NCI-H1092 (cell line): ENCODE measurements at regions not wholly inside any gene's neighbourhood (a gene's known extent, or its start where the extent isn't known, plus 50 kb on each side); places are given as distances from the start of the nearest gene placed in this dataset.

Experiments used
- DNase-seq: peaks from one replicate; lab custom pipeline; 2025; lab: John Stamatoyannopoulos, UW

DNA sequence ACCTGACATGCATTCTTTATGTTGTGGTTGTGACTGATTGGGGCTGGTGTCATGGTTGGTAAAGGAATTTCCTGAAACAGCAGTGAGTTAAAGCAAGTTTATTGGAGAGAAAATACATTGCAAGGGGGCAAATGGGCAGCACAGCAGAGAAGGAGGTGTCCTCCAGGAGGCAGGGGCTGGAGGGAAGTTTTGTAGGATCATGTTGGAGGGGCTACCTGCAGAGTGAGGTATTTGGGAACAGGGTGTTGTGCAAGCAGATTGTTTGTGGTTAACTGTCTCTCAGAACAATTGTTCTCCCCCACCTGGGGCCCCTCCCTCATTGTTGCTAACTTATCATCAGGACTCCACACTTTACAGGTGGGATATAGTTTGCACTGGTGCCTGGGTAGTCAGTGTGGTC is 196.0 kb downstream of the NSUN3 start:
- no peak for DNase-seq

DNA sequence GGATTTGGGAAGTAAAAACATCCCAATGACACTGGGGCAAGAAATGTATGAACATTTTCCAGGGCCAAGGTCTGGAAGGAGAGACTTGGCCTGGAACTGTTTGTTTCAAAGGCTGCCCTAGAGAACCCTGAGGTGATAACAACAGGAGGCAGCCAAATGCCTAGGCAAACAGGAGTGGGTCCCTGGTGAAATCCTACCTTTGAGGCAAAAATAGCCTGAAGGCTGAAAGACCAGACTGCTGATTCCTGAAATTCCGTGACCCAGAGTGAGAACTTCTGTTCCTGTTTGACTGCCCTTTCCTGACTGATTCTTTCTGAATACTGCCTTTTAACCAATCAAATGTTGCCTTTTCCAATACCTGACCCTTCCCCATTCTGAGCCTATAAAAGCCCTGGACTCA is 196.4 kb downstream of the NSUN3 start:
- no peak for DNase-seq

DNA sequence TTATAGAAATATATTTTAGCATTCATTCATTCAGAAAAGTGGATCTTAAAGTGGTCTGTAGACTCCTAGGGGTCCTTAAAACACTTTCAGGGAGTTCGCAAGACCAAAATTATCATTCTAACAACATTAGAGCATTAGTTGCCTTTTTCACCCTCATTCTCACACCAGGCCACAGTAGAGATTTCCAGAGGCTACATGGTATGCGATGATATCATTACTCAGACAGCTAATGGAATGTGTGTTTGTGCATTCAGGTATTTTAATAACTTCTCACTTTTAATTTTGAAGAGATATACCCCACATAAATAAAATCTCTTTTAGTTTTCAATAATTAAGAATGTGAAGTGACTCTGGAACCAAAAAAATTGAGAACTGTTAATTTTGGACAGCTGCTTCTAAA is 206.9 kb downstream of the NSUN3 start:
- DNase-seq, result no peak

DNA sequence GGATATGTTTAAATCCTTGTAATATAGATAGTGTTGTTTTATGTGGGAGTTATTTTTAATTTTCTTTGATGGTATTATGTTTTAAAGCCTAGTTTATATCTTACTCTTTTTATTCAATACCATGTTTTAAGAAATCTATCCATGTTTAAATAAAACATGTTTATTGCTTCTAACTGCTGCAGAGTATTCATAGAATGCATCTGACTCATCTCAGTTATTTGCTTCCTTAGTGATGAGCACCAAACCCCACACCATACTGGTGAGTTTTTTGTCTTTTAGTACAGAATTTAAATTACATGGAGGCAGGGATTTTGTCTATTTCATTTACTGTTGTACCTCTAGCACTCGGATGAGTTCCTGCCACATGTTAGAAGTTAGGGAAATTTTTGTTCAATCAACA is 209.2 kb downstream of the NSUN3 start:
- DNase-seq, result no peak

DNA sequence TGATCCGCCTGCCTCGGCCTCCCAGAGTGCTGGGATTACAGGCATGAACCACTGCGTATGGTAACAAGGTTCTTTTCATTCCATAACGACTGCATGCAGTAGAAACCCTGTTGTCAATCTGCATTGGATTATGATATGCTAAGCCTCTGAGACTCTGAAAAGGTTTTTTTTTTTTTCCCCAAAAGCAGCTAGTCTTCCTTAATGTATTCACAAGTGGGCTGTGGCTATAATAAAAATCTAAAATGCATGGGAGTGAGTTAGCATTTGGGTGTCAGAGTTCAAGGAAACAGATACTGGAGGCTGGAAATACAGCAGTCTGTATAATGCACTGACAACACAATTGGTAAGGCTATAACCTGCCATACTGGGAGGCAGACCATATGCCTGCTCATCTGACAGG is 218.1 kb downstream of the NSUN3 start:
- no peak for DNase-seq

DNA sequence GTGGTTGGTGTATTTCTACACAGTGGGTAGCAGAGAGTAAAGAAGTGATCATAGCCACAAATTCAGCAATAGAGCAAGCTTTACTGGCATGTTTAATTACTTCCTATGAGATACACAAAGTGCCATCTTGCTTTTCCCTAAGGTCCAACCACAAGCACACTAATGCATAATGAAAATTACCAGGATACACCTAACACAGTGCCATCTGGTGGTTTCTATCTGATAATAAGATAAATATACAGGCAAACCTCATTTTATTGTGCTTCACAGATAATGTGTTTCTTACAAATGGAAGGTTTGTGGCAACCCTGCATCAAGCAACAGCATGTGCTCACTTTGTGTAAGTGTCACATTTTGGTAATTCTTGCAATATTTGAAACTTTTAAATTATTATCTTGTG is 223.0 kb downstream of the NSUN3 start:
- DNase-seq, result no peak

DNA sequence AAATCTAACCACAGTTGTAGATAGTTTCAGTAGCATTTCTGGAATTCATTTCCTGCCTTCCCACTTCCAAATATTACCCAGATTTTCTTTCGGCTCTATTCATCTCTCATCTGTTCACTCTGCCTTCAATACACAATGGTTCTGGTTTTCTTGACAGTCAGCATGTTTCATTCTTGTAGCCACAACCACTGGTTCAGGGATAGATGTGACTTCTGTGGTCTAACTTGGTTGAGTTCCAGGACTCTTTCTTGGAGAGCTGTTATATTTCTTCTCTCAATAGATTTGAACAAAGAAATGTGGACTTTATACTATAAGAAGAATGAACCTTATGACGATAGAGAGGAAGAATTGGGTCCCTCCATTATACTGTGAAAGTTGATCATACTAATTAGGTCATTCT is 228.8 kb downstream of the NSUN3 start:
- DNase-seq, result no peak

DNA sequence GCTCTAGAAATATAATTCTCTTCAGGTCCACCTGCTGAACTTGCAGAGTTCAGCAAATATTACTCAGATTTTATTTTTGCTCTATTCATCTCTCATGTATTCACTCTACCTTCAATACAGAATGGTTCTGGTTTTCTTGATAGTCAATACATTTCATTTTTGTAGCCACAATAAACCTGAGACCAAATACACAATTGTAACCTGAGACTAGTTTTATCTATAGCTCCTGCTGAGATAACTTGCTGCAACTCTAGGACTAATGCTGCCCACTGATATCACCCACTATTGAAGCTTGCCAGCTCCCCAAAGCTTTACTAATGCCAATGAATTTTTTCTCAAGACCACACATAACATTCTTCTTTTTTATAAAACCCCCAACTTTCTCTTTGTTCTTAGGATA is 229.3 kb downstream of the NSUN3 start:
- DNase-seq, result no peak

DNA sequence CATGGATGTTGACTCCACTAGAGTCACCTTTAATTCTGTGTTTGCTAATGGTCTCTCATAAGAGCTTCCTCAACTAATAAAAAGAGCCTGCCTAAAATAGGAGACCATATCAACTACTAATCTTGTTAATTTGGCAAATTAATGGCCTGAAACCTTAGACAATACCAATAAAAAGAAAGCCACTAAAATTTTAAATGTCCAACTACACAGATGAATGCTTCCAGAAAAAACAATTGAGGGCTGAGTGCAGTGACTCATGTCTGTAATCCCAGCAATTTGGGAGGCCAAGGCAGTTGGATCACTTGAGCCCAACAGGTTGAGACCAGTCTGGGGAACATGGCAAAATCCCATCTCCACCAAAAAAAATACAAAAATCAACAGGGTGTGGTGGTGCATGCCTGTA is 230.9 kb downstream of the NSUN3 start:
- DNase-seq, result no peak

DNA sequence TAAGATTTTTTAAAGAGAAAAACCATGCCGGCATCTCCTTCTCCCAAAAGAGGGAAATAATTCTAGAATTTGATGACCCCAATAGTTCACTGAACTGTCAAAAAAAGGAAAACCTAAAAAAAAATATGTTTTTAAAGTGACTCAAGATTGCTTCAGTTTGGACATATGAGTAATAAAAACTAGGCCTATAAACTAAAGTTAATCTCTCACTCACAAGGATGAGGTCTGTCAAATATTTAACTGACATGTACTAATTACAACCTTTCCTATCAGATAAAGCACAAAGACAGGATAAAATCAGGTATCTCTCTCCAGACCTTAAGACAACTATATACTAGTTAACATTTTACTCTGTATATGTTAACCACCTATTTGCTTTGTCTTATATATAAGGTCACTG is 231.9 kb downstream of the NSUN3 start:
- DNase-seq, result no peak

DNA sequence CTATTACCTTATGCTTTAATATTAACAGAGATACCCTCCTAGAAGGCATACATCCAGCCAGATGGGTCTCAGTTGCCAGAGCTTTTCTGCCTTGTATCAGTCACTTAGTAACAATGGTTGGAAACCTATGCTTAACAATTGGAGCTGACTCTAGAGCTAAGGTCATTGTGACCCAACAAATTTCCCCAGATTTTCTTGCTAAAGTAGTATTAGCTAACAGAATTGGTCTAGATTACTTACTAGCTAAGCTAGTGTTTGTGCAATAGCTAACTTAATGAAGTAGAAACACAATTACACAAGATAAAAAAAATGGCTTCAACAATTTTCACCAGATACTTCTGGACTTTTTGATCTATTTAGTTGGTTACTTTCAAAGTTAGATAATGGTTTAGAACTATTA is 236.9 kb downstream of the NSUN3 start:
- DNase-seq, result no peak

DNA sequence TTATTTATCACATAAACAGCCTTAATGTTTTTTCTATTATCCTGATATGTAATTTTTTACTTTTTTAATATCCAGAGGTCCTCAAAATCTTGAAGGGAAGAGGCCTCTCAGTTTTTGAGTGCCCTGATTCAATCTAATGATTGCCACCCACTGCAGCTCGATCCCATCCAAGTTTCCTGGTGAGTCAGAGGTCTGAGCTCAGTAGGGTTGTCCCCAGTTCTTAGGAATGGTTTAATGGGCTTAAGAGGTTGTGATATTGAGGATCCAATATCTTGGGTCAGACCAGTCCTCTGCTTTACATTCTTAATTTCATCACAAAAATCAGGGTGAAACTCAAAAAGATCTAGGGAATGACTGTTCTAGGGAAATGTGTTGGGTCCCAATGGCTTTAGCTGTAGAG is 238.5 kb downstream of the NSUN3 start:
- DNase-seq, result no peak

DNA sequence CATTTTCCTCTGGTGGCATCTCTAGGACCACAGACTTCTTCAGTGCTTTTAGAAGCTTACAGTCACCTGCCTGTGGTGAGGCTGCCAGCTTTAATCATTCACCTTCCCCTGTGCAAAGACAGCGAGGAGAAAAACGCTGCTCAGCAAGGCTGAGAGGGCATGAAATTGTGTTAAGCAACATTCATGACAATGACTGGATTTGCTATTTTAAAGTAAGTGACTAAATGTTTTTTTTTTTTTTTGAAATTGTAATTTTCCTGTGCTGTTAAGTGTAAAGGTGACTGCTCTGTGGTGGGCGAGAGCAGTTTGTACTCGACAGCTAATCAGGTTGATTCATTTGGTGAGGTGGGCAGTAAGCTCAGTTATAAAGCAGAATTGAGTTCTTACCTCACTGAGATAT is 240.4 kb downstream of the NSUN3 start:
- no peak for DNase-seq

DNA sequence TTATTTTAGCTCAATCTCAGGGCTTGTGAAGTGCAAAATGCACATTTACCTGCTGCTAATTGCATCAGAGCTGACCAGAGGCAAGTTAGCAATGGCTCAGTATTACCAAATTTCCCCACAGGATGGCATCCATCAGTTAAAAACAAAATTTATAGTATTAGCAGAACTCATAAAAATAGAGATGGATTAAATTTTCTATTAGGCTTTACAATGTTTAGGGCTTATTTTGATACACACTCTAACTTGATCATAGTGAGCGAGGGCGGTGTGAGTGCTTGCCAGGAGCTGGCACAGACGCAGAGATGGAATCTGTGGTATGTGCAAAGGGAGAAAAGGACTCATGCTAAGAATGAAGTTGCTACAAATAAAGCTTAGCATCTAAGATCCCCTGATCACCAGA is 241.0 kb downstream of the NSUN3 start:
- DNase-seq, result no peak

DNA sequence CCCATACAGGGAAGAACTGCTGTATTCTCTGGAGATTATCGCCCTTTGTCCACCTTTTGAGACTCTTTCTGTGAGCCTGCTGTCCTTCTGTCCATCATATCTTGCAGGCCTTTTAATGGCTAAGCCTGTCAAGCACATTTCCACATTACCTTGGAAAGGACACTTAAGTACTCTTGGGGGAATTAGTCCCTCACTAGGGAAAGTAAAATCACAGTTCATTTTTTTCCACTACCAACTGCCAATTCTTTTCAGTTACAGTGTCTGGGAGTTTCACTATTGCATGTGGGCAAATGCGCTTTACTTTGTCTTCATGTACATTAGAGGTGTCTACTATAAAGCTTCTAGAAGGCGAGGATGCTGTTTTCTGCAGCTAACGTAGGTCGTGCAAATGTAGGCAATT is 242.1 kb downstream of the NSUN3 start:
- DNase-seq, result no peak

DNA sequence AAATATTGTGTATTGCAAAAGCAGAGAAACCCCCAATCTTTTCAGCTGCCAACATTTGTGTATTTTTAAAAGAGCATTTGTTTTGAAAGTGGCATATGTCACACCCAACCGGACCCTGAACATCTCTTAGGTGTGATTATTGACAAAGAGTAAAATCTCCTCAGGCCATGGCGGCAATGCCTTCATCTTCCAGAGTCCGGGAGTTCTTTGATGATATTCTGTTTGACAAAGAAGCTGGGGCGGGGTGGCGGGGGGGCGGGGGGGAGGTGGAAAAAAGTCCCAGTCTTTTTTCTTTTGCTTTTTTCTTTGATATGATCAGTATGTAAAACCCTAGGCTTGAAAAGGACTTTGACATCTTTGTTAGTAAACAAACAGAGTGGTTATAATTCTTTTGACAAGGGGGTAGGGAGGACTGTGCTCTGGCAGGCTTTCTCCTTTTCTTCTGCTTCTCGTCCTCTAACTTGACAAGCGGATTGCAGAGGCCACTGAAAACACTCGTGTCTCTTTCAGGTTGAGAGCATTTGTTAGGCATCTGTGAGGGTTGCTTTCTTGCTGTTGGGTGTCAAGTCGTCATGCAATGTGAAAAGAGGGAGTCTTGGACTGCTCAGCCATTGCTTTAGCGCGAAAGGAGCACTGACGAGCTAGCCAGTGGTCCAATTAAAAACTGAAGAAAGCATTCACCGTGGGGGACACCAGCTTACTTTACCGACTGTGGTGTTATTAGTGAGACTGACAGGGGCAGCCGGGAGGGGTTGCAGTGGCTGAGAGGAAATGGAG is 243.2 kb downstream of the NSUN3 start:
- no peak for DNase-seq

DNA sequence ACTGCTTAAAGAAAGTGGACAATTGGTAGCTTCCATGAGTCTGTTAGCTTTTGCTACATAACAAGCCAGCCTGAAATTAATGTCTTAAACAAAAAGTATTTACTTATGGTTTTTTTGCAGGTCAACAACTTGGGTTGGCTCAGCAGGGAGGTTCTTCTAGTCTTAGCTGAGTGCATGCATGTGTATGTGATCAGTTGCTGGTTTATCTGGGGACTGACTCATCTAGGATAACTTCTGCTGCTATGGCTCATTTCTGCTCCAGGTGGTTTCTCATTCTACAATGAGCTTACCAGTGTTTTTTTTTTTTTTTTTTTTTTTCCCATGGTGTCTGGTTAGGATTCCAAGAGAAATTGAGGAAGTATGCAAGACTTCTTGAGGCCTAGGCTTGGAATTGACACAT is 244.7 kb downstream of the NSUN3 start:
- DNase-seq, result no peak

DNA sequence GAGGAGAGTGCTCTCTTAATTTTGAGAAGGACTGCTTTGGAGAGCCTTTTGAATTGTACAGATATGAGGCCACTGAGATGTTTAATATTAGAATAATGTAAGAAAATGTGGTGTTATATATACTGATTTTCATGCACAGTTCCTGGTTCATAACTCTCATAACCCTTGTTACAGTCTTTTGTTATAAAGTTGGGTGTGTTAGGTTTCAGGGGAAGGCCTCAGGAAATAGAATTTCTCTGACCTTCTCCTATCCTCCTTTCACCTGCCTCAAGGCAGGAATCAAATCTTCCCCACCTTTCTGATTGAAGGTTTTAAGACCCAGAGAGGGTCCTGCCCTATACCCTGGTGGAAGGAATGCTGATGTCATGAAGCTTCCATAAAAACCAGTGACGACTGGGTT is 245.9 kb downstream of the NSUN3 start:
- no peak for DNase-seq

DNA sequence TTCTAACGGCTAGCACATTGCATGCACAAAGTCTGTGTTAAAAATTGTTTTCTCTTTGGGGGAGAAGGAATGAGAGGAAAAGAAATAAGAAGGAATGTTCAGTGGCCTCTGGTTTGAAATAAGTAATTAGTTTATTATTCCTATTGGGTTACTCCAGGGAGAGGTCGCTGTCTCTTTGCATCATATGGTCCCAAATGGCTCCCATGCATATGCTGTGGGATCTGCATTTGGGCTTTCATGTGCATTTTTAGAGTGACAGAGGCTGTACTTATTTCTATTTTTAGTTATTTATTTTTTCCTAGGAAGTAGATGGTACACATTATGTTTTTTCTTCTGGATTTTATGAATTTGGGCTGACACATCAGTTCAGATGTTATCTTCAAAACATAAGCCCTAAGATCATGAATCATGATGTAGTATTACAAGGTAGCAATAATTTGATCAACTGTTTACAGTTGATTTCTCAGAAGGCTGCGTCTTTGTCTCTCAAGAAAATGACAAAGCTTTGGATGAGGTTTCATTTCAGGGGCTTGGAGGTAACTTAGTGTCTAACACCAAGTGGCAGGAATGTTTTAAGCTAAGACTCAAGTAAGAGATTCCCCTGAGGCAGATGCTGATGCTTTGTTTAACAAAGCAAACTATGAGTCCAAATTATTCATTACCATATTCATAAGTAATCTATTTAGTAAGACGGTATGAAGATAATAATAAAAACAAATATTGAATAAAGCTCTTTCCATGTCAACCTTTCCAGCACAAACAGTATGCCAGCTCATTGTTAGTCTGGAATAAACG is 247.7 kb downstream of the NSUN3 start:
- no peak for DNase-seq

DNA sequence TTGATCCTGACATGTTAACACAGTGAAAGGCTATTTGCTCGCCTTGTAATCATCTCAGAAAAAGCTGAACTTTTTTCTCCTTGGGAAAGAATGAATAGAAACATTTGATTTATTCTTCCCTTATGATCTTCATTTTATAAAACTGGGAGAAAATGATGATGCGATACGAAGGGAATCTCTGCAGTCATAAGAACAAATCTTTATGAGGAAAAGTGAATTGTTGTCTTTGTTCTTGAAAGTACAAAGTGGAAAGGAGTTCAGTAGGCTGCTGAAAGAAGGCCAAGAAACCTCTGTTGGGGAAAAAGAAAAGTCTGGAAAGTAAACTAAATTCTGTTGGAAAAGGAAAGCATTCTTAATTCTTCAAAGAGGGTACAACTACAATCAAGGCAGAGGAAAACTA is 248.8 kb downstream of the NSUN3 start:
- DNase-seq, result no peak

DNA sequence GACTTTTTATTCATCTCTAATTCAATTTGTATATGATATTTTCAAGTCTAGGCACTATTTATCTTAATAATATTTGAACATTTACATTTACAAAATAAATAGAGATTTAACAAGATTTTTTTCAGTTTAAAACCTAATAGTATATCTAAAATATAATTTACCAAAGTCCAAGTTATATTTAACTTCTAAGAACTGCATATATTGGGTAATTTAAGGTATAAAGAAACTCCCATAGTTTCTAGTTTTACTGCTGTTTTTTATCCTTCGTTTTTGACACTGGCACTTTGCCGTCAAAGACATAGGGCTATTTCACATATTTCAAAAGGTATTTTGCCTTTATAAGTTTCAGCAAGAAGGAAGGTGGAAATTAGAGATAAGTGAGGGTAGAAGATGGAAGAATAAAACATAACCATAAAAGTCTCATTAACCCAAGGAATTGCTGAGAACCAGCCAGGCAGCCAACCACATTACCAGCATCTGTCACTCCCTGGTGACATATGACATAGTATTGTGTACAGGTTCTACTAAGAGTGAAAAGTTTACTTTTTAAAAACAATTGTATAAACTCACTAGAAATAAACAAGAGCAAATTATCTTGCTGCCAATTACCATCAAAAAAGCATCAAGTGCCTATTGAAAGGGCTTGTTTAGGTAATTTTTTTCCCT is 251.5 kb downstream of the NSUN3 start:
- no peak for DNase-seq

DNA sequence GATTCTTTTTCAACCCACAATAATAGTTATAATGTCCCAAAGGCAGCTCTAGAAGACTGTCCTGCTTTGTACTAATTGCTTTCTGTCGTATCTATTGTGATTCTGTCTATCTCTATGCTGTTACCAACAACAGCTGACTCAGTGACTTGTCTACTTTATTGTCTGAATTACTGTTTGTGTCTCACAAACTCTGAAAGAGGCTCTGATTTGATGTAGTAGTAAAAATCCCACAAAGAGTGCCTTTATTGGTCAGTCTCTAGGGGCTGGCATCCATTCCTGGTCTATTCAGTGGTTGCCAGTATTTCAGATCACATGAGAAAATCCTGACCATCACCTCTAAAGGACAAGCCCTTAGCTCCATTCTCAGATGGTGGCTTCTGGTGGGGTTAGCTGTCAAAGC is 254.2 kb downstream of the NSUN3 start:
- no peak for DNase-seq

DNA sequence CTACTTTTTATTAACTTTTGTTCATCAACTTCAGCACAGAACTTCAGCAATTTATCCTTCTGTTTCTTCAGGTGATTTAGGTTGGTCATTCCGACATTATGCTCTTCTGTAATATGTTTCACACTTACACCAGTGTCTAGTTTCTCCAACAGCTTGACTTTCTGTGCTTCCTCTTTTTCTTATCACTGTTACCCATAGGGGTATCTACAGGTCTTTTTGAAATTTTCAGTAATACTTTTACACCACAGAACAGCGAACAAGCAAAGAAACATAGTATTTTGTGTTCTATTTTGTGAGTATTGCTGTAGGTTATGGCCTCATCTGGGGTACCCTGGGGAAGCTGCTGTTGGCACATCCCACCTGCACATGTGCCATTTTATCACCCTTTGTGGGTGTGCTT is 260.7 kb downstream of the NSUN3 start:
- DNase-seq, result no peak
